ENCODE measurements at regions not wholly inside any gene's neighbourhood (a gene's known extent, or its start where the extent isn't known, plus 50 kb on each side); places are given as distances from the start of the nearest gene placed in this dataset.

DNA sequence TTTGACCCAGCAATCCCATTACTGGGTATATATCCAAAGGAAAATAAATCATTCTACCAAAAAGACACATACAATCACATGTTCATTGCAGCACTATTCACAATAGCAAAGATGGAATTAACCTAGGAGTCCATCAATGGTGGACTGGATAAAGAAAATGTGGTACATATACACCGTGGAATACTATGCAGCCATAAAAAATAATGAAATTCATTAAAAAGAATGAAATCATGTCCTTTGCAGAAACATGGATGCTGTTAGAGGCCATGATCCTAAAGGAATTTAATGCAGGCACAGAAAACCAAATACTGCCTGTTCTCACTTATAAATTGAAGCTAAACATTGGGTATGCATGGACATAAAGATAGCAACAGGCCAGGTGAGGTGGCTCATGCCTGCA, 61.9 kb upstream of the BMP6 start:
- 86 to 91% methylated on average over 1 of the region's 1 CpG for WGBS, 2 donors
- no peaks in the 10 kb centered on the region for H3K9me3 ChIP-seq
- H3K4me1 ChIP-seq = no peaks in the 10 kb centered on the region
- intact Hi-C loops (cut with DNase I) = no loop called here
- H3K36me3 ChIP-seq = no peaks in the 10 kb centered on the region
- no peak overlapping the region for H3K27ac ChIP-seq
- no peak overlapping the region for H3K4me3 ChIP-seq
- no peaks in the 10 kb centered on the region for H3K27me3 ChIP-seq
- TF ChIP-seq, protein P1, sequence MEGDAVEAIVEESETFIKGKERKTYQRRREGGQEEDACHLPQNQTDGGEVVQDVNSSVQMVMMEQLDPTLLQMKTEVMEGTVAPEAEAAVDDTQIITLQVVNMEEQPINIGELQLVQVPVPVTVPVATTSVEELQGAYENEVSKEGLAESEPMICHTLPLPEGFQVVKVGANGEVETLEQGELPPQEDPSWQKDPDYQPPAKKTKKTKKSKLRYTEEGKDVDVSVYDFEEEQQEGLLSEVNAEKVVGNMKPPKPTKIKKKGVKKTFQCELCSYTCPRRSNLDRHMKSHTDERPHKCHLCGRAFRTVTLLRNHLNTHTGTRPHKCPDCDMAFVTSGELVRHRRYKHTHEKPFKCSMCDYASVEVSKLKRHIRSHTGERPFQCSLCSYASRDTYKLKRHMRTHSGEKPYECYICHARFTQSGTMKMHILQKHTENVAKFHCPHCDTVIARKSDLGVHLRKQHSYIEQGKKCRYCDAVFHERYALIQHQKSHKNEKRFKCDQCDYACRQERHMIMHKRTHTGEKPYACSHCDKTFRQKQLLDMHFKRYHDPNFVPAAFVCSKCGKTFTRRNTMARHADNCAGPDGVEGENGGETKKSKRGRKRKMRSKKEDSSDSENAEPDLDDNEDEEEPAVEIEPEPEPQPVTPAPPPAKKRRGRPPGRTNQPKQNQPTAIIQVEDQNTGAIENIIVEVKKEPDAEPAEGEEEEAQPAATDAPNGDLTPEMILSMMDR (IDR thresholded peaks at IDR 0.05) = no peak
- no peak for DNase-seq

GRCh38 chr6:7668936-7669335, 57.0 kb upstream of the BMP6 start:
- 83% methylated on average over 1 of the region's 1 CpG; no CpG with 5 or more reads in 1 of the 2 donors for WGBS, 2 donors

GRCh38 chr6:7669742-7670141, 56.2 kb upstream of the BMP6 start:
- 82 to 87% methylated on average over 4 of the region's 4 CpGs for WGBS, 2 donors
- TF ChIP-seq, protein P1 (IDR thresholded peaks at IDR 0.05) = no peak
- TF ChIP-seq POLR2A (IDR thresholded peaks at IDR 0.05) = no peak
- H3K27ac ChIP-seq = no peak overlapping the region
- H3K4me3 ChIP-seq = no peak overlapping the region
- no peaks in the 10 kb centered on the region for H3K27me3 ChIP-seq
- intact Hi-C loops (cut with DNase I) = no loop called here
- peaks cover 0 to 25% (median 21%) of the 10 kb centered on the region in 3 donors for H3K4me1 ChIP-seq
- no peak for DNase-seq
- no peaks in the 10 kb centered on the region for H3K36me3 ChIP-seq
- no peaks in the 10 kb centered on the region for H3K9me3 ChIP-seq

More at GRCh38 chr6:7668936-7669335, 57.0 kb upstream of the BMP6 start:
- TF ChIP-seq, protein P1 (IDR thresholded peaks at IDR 0.05) = no peak
- TF ChIP-seq POLR2A (IDR thresholded peaks at IDR 0.05) = no peak
- H3K4me3 ChIP-seq = no peak overlapping the region
- no peak overlapping the region for H3K27ac ChIP-seq
- H3K9me3 ChIP-seq = no peaks in the 10 kb centered on the region
- intact Hi-C loops (cut with DNase I) = no loop called here
- DNase-seq = no peak
- H3K27me3 ChIP-seq = no peaks in the 10 kb centered on the region
- H3K4me1 ChIP-seq = peaks cover 0 to 20% (median 17%) of the 10 kb centered on the region in 3 donors
- no peaks in the 10 kb centered on the region for H3K36me3 ChIP-seq

GRCh38 chr6:7671076-7671475, 54.8 kb upstream of the BMP6 start:
- DNase-seq = no peak
- H3K27ac ChIP-seq = no peak overlapping the region
- no peaks in the 10 kb centered on the region for H3K9me3 ChIP-seq

GRCh38 chr6:7671581-7671980, 54.3 kb upstream of the BMP6 start:
- Histone ChIP-seq H3K4me1 (peaks cover 0 to 25% (median 21%) of the 10 kb centered on the region in 3 donors), H3K9me3 (no peaks in the 10 kb centered on the region), H3K27ac (no peak overlapping the region), H3K27me3 (no peaks in the 10 kb centered on the region), H3K4me3 (no peak overlapping the region), H3K36me3 (no peaks in the 10 kb centered on the region)
- 72 to 87% methylated on average over 3 of the region's 3 CpGs for WGBS, 2 donors
- TF ChIP-seq, protein P1 (IDR thresholded peaks at IDR 0.05) = no peak
- no peak for TF ChIP-seq POLR2A (IDR thresholded peaks at IDR 0.05)
- intact Hi-C loops (cut with DNase I) = no loop called here
- no peak for DNase-seq

More at GRCh38 chr6:7671076-7671475, 54.8 kb upstream of the BMP6 start:
- whole genome bisulfite sequencing, 2 donors = 19 to 41% methylated on average over 7 of the region's 7 CpGs
- Histone ChIP-seq H3K4me3 (no peak overlapping the region), H3K36me3 (no peaks in the 10 kb centered on the region), H3K4me1 (peaks cover 0 to 25% (median 21%) of the 10 kb centered on the region in 3 donors), H3K27me3 (no peaks in the 10 kb centered on the region)
- intact Hi-C loops (cut with DNase I) = no loop called here
- TF ChIP-seq, protein P1 (IDR thresholded peaks at IDR 0.05) = no peak
- TF ChIP-seq POLR2A (IDR thresholded peaks at IDR 0.05) = no peak
